ENCODE measurements at regions not wholly inside any gene's neighbourhood (a gene's known extent, or its start where the extent isn't known, plus 50 kb on each side); places are given as distances from the start of the nearest gene placed in this dataset.

- DNase-seq: peak in 1 of 2 donors; percentile 33
Observed at GRCh38 chr4:41360214-41360920, 103.6 kb downstream of the UCHL1 start.

GRCh38 chr4:41360921-41361793 is 104.4 kb downstream of the UCHL1 start:
- no peak for DNase-seq

- peak; percentile 11 to 45 for DNase-seq
Observed at GRCh38 chr4:41361794-41362526, 105.2 kb downstream of the UCHL1 start.

GRCh38 chr4:41362621-41363383 is 106.1 kb downstream of the UCHL1 start:
- no peak for DNase-seq

- no peak for DNase-seq
Observed at GRCh38 chr4:41363384-41363981, 106.8 kb downstream of the UCHL1 start.

- no peak for DNase-seq
Observed at GRCh38 chr4:41364876-41365275, 108.1 kb downstream of the UCHL1 start.

- DNase-seq: no peak
Observed at GRCh38 chr4:41365681-41366080, 109.0 kb downstream of the UCHL1 start.

GRCh38 chr4:41366911-41367517 is 110.3 kb downstream of the UCHL1 start:
- peak in 1 of 2 donors; percentile 48 for DNase-seq

- DNase-seq: no peak
Observed at GRCh38 chr4:41369680-41370079, 113.0 kb downstream of the UCHL1 start.

GRCh38 chr4:41373221-41373620 is 116.5 kb downstream of the UCHL1 start:
- DNase-seq: no peak

- DNase-seq: no peak
Observed at GRCh38 chr4:41374490-41374889, 117.8 kb downstream of the UCHL1 start.

GRCh38 chr4:41375561-41375960 is 118.8 kb downstream of the UCHL1 start:
- DNase-seq: no peak

- DNase-seq: no peak
Observed at GRCh38 chr4:41377196-41377595, 120.5 kb downstream of the UCHL1 start.

- no peak for DNase-seq
Observed at GRCh38 chr4:41379230-41379629, 122.5 kb downstream of the UCHL1 start.

- DNase-seq: no peak
Observed at GRCh38 chr4:41380511-41381157, 123.9 kb downstream of the UCHL1 start.

- DNase-seq: no peak
Observed at GRCh38 chr4:41381384-41381783, 124.7 kb downstream of the UCHL1 start.

GRCh38 chr4:41384992-41385391 is 128.3 kb downstream of the UCHL1 start:
- no peak for DNase-seq

- DNase-seq: no peak
Observed at GRCh38 chr4:41385481-41385880, 128.8 kb downstream of the UCHL1 start.

GRCh38 chr4:41388080-41388479 is 131.4 kb downstream of the UCHL1 start:
- DNase-seq: no peak

GRCh38 chr4:41389356-41389755 is 132.6 kb downstream of the UCHL1 start:
- no peak for DNase-seq

- DNase-seq: no peak
Observed at GRCh38 chr4:41390661-41391060, 133.9 kb downstream of the UCHL1 start.

Data from inflammatory macrophage (primary cell).